Fibroblast of lung (primary cell): ENCODE measurements at regions not wholly inside any gene's neighbourhood (a gene's known extent, or its start where the extent isn't known, plus 50 kb on each side); places are given as distances from the start of the nearest gene placed in this dataset.
A peak's percentile ranks its signal among the peaks of the same experiment; 100 is the strongest.

Experiments
- DNase-seq, 2 donors: peaks; one replicate each; pipeline versions ENCODE4 v3.0.0 to v3.0.0-alpha.2; 2010; ENCODE audit warnings: low read depth in 2 of 2
- H2AFZ ChIP-seq: 2 replicates; pipeline ENCODE4 v1.5.1; 2012; ENCODE audit warnings: low read length, control low read depth, inconsistent platforms
- H3K27ac ChIP-seq: 2 replicates; pipeline ENCODE4 v1.5.1; 2011; ENCODE audit warnings: low read length, control low read depth; ENCODE audit not compliant: insufficient read depth
- H3K27me3 ChIP-seq: 2 replicates; pipeline ENCODE4 v1.5.1; 2011; ENCODE audit warnings: mild to moderate bottlenecking, low read length; ENCODE audit not compliant: control insufficient read depth, insufficient read depth
- H3K36me3 ChIP-seq: 2 replicates; pipeline ENCODE4 v1.5.1; 2011; ENCODE audit warnings: low read length; ENCODE audit not compliant: control insufficient read depth, insufficient read depth
- H3K4me1 ChIP-seq: 2 replicates; pipeline ENCODE4 v1.5.1; 2011; ENCODE audit warnings: low read length; ENCODE audit not compliant: control insufficient read depth, insufficient read depth; ENCODE audit errors: extremely low read depth
- H3K4me2 ChIP-seq: 2 replicates; pipeline ENCODE4 v1.5.1; 2011; ENCODE audit warnings: low read length, control low read depth; ENCODE audit not compliant: insufficient read depth; ENCODE audit errors: extremely low read depth
- H3K4me3 ChIP-seq, 4 experiments: fragments of 200-600 bp in 1 of 4; sonication (generic) in 1 of 4; replicated peaks in 1 of 4; 2 replicates each; pipeline ENCODE4 v1.5.1; 2011 to 2016; ENCODE audit warnings: low read length in 4 of 4, low read depth in 3 of 4, mild to moderate bottlenecking in 3 of 4, control low read depth in 2 of 4, inconsistent platforms in 1 of 4, mixed read lengths in 1 of 4; ENCODE audit not compliant: insufficient read depth in 1 of 4; ENCODE audit errors: control extremely low read depth in 1 of 4
- H3K79me2 ChIP-seq: 2 replicates; pipeline ENCODE4 v1.5.1; 2012; ENCODE audit warnings: mild to moderate bottlenecking, low read length, inconsistent platforms; ENCODE audit not compliant: control insufficient read depth, insufficient read depth
- H3K9ac ChIP-seq: 2 replicates; pipeline ENCODE4 v1.5.1; 2011; ENCODE audit warnings: mild to moderate bottlenecking, low read length, control low read depth; ENCODE audit not compliant: insufficient read depth
- H3K9me3 ChIP-seq: 2 replicates; pipeline ENCODE4 v1.5.1; 2012; ENCODE audit warnings: low read depth, low read length; ENCODE audit not compliant: control insufficient read depth, insufficient read depth
- H4K20me1 ChIP-seq: 2 replicates; pipeline ENCODE4 v1.5.1; 2011; ENCODE audit warnings: low read length; ENCODE audit not compliant: control insufficient read depth, insufficient read depth; ENCODE audit errors: extremely low read depth
- CTCF ChIP-seq, 2 donors: IDR thresholded peaks in 1 of 2; conservative IDR thresholded peaks in 1 of 2; 1 replicate in 1 of 2; 2 replicates in 1 of 2; pipeline ENCODE4 v1.5.1; 2011 to 2012; ENCODE audit warnings: low read length in 2 of 2, control low read depth in 1 of 2, inconsistent platforms in 1 of 2, low read depth in 1 of 2, mild to moderate bottlenecking in 1 of 2
- EZH2 ChIP-seq: IDR thresholded peaks from 2 replicates; pipeline ENCODE4 v1.5.1; 2012; ENCODE audit warnings: low read length, control low read depth, mild to moderate bottlenecking; ENCODE audit errors: missing control alignments

- Histone ChIP-seq H3K9me3 (no peaks in the 10 kb centered on the region), H3K27ac (no peak overlapping the region), H3K4me3 (no peak overlapping the region), H3K4me1 (no peaks in the 10 kb centered on the region), H3K4me2 (no peak overlapping the region), H4K20me1 (no peaks in the 10 kb centered on the region), H3K79me2 (no peaks in the 10 kb centered on the region), H2AFZ (no peak overlapping the region), H3K9ac (no peak overlapping the region), H3K36me3 (no peaks in the 10 kb centered on the region), H3K27me3 (no peaks in the 10 kb centered on the region)
- DNase-seq: no peak
- TF ChIP-seq CTCF (conservative IDR thresholded peaks at IDR 0.05 in 1 of 2, IDR thresholded peaks at IDR 0.05 in 1 of 2; ENCODE audit: low read depth in 1 of 2, low read length in 2 of 2): no peak
- TF ChIP-seq EZH2: no peak
These were observed 515.0 kb upstream of the FAT1 start for GRCh38 chr4:187238646-187239045.

- DNase-seq: peak in 1 of 2 donors; percentile 40
- no peaks in the 10 kb centered on the region for H3K9me3 ChIP-seq
- no peaks in the 10 kb centered on the region for H3K36me3 ChIP-seq
- no peak overlapping the region for H3K4me2 ChIP-seq
- no peak overlapping the region for H3K27ac ChIP-seq
- H3K4me3 ChIP-seq: no peak overlapping the region
- H3K9ac ChIP-seq: no peak overlapping the region
- no peaks in the 10 kb centered on the region for H4K20me1 ChIP-seq
- no peaks in the 10 kb centered on the region for H3K4me1 ChIP-seq
- no peaks in the 10 kb centered on the region for H3K27me3 ChIP-seq
- TF ChIP-seq EZH2: no peak
- TF ChIP-seq CTCF (conservative IDR thresholded peaks at IDR 0.05 in 1 of 2, IDR thresholded peaks at IDR 0.05 in 1 of 2; ENCODE audit: low read depth in 1 of 2, low read length in 2 of 2): no peak
- H3K79me2 ChIP-seq: no peaks in the 10 kb centered on the region
- no peak overlapping the region for H2AFZ ChIP-seq
These were observed 528.2 kb upstream of the FAT1 start for GRCh38 chr4:187251896-187252295.

DNA sequence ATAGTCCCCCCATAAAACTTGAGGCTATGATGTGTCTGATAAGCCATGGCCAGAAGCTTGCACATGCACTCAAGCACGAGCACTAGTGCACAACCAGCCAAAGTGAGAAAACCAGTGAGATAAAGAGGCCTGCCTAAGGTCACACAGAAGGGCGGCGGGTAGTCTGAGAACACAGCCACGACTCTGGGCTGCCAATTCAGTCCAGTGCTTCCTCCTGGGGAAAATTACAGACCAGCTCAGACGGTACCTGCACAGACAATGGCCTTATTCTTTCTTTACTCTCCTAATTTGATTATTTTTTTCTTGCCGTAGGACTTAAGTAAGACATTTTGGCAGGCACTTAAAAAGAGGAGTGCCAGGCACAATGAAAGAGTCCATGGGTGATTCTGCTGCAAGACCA lies 533.2 kb upstream of the FAT1 start:
- Histone ChIP-seq H3K79me2 (no peaks in the 10 kb centered on the region), H4K20me1 (no peaks in the 10 kb centered on the region), H3K36me3 (no peaks in the 10 kb centered on the region), H3K27ac (no peak overlapping the region), H3K27me3 (no peaks in the 10 kb centered on the region), H3K4me2 (no peak overlapping the region), H3K4me1 (no peaks in the 10 kb centered on the region), H3K9ac (no peak overlapping the region), H2AFZ (no peak overlapping the region), H3K4me3 (no peak overlapping the region), H3K9me3 (no peaks in the 10 kb centered on the region)
- no peak for TF ChIP-seq CTCF (conservative IDR thresholded peaks at IDR 0.05 in 1 of 2, IDR thresholded peaks at IDR 0.05 in 1 of 2; ENCODE audit: low read depth in 1 of 2, low read length in 2 of 2)
- no peak for TF ChIP-seq EZH2
- no peak for DNase-seq
